Superior temporal gyrus (tissue), 1 donor: ENCODE measurements at regions not wholly inside any gene's neighbourhood (a gene's known extent, or its start where the extent isn't known, plus 50 kb on each side); places are given as distances from the start of the nearest gene placed in this dataset.

ENCODE experiments used
- DNase-seq: peaks from one replicate; pipeline ENCODE4 v3.0.0-alpha.2; 2016; ENCODE audit errors: extremely low spot score

- peak; percentile 90 for DNase-seq
Measured at GRCh38 chr7:130896898-130897514, 163.0 kb upstream of the KLF14 start.

GRCh38 chr7:130897515-130898419 lies 163.8 kb upstream of the KLF14 start:
- no peak for DNase-seq

- DNase-seq = no peak
Measured at GRCh38 chr7:130899071-130899560, 165.1 kb upstream of the KLF14 start.

GRCh38 chr7:130899638-130900401 lies 165.8 kb upstream of the KLF14 start:
- DNase-seq = no peak

- DNase-seq = no peak
Measured at GRCh38 chr7:130900471-130901076, 166.6 kb upstream of the KLF14 start.

GRCh38 chr7:130901209-130901783 lies 167.3 kb upstream of the KLF14 start:
- DNase-seq = no peak

- no peak for DNase-seq
Measured at GRCh38 chr7:130902755-130903357, 168.8 kb upstream of the KLF14 start.

- DNase-seq = no peak
Measured at GRCh38 chr7:130903358-130903974, 169.5 kb upstream of the KLF14 start.

GRCh38 chr7:130904031-130904757 lies 170.2 kb upstream of the KLF14 start:
- DNase-seq = no peak

GRCh38 chr7:130904792-130905191 lies 170.8 kb upstream of the KLF14 start:
- DNase-seq = no peak

- DNase-seq = no peak
Measured at GRCh38 chr7:130906575-130906974, 172.6 kb upstream of the KLF14 start.

GRCh38 chr7:130907439-130907838 lies 173.4 kb upstream of the KLF14 start:
- DNase-seq = no peak

GRCh38 chr7:130908345-130909160 lies 174.5 kb upstream of the KLF14 start:
- no peak for DNase-seq

GRCh38 chr7:130909161-130909836 lies 175.3 kb upstream of the KLF14 start:
- DNase-seq = no peak

- no peak for DNase-seq
Measured at GRCh38 chr7:130909881-130910672, 176.1 kb upstream of the KLF14 start.

- no peak for DNase-seq
Measured at GRCh38 chr7:130910949-130911944, 177.2 kb upstream of the KLF14 start.
